Islet precursor cell (in vitro differentiated cells): ENCODE measurements at regions not wholly inside any gene's neighbourhood (a gene's known extent, or its start where the extent isn't known, plus 50 kb on each side); places are given as distances from the start of the nearest gene placed in this dataset.
"Not testable (repeated sequence)": the region's sequence is repeated elsewhere in the genome, so short reads cannot be mapped to it uniquely, and the experiment has no call there.

Source experiments
- DNase-seq: peaks from one replicate; pipeline ENCODE4 v3.0.0-alpha.2; 2018

DNA sequence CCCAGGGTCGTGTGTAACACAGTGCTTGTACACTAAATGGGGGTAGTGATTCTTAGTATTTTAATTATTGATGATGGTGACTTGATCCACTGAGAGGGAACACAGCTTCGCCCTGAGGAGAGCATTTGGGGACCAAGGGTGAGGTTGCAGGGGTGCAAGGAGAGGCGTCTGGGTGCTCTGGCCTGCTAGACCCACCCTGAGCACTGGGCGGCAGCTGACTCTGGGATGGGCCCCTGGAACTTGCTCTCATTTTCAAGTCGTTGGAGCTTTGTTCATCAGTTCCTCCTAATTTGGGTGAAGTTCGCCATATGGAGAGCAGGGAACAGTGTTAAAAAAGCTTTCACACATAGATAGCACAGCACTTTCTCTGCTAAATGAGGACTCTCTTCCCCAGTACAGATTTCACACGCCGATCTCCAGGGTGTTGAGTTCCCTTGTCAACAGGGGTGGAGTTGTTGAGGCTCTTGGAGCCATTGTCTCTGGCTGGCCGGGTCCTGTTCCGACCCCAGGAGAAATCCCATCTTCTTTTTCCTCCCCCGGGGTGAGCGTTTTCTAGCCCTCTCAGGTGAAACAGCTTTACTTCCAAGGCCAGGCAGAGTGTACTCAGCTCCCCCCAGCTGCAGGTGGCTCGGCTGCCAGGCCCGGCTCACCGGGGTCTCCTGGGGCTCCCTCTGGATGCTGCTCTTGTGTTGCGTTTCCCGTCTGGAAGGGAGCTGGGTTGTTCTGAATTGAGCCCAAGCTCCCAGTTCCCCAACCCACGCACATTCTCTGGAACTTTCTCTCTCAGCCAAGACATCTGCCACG is 367.4 kb downstream of the RPS6KC1 start:
- no peak for DNase-seq

GRCh38 chr1:213419401-213420030 is 368.5 kb downstream of the RPS6KC1 start:
- DNase-seq, result no peak

GRCh38 chr1:213421178-213421577 is 370.1 kb downstream of the RPS6KC1 start:
- not testable (repeated sequence) for DNase-seq

GRCh38 chr1:213423041-213423440 is 372.0 kb downstream of the RPS6KC1 start:
- no peak for DNase-seq

- no peak for DNase-seq
Observed at GRCh38 chr1:213423605-213424004, 372.6 kb downstream of the RPS6KC1 start.

DNA sequence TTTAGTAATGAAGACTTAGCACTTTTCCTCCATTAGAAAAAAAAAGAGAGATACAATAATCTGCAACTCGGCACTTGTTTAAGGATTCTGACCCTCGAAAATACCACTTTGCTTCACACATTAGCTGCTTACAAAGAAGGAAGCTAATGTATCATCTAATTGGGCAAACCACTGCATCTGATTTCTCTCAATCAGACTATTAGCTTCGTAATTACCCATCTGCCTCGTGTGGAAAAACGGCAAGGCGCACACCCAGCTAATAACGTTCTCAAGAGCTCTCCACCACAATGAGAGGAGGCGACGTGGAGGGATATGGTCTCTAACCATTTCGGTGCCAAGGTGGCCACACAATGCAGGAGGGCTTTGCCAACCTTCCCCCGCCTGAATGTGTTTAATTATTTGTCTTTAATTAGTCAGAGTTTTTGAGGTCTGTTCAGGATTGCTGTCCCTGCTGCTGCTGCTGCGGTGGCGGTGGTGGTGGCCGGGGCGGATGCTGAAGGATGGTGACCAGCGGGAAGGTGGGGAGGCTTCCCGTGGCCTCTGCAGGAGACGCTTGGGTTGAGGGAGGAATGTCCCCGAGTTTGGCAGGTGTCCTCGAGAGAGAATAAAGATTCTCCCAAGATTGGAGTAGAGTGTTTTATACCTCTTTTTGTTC is 374.5 kb downstream of the RPS6KC1 start:
- DNase-seq, result peak; percentile 24

GRCh38 chr1:213429642-213430041 is 378.6 kb downstream of the RPS6KC1 start:
- DNase-seq, result no peak

DNA sequence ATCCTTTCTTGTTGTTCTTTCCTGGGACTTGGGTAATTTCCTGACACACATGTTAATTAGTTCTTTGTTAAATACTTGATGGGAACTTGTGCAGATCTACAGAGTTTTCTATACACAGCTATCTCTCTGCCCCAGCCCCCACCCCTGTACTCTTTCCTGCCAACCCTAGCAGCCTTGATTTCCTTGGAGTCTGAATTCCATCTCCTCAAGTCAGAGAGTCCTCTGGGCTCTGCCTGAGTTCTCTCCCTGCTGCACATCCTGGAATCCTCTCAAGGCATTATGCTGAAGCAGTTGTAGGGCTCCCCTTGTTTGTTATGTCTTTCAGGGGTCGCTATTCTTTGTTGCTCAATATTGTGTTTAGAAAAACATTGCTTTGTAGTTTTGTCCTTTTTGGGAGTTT is 384.7 kb downstream of the RPS6KC1 start:
- no peak for DNase-seq

- no peak for DNase-seq
Observed at GRCh38 chr1:213438339-213438738, 387.3 kb downstream of the RPS6KC1 start.

DNA sequence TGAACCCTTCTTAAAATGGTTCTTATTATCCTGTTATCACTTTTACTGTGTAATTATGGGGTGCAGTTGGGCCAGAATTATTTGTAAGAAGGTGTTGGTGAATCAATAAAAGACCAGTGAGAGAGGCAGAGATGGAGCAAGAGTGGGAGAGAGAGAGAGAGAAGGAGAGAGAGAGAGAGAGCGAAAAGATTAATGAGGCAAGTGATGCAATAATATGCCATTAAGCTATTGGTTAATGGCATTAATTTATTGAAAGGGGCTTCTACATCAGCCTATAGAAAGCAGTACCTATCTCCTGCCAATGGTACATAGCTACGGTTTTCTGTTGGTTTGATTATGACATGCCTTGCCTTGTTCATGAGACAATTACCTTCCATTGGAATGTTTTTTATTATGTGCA is 388.7 kb downstream of the RPS6KC1 start:
- no peak for DNase-seq

GRCh38 chr1:213440766-213441165 is 389.7 kb downstream of the RPS6KC1 start:
- no peak for DNase-seq

- peak; percentile 87 for DNase-seq
Observed at GRCh38 chr1:213443415-213443814, 392.4 kb downstream of the RPS6KC1 start.

DNA sequence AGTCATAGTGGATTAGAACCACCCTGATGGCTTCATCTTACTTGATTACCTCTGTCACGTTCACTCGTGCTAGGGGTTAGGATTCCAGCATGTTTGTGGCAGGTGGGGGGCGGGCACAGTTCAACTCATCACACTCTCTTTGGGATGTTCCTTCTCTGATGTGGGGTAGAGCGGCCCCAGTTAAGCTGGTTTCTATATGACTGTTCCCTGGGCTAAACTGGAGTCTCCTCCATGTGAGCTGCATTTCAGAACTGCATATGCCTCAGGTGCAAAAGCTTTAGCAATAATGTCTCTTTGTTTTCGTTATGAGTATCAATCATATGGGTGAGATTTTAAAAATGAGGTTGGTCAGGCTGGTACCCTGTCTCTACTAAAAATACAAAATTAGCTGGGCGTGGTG is 393.2 kb downstream of the RPS6KC1 start:
- DNase-seq, result no peak

DNA sequence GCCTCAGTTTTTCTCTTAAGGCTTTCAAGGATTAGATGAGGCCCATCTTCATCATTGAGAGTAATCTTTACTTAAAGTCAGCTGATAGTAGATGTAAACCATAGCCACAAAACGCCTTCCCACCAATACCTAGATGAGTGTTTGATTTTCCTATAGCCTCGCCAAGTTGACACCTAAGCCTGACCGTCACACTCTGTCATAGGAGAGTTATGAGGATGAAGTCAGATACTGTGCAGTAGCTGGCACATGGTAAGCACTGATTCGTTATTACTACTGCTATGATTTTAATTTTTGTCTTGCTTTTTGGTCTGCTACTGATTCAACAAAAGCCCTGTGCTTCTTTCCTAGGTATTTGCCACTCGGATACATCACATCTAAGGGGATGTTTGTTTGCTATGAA is 395.5 kb downstream of the RPS6KC1 start:
- DNase-seq, result no peak

GRCh38 chr1:213448360-213448759 is 397.3 kb downstream of the RPS6KC1 start:
- DNase-seq, result no peak

DNA sequence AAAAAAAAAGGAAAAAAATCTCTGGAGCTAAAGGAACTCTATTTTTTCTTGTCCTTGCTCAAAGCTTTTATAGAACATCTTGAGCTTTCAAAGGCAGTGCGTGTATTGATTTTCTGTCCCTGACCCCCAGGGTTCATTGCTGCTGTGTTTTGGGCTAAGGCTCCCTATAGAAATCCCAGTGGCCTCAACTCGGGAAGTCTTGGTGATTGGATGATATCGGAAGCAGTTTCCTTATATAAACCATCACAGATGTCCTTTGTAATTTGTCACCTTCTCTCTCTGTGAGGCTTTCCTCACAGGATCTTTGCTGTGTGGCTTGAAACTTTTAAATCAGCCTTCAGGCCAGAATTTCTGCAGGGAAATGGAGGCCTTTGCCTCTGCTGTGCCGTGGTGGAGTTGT is 397.7 kb downstream of the RPS6KC1 start:
- DNase-seq, result no peak

GRCh38 chr1:213452501-213452900 is 401.5 kb downstream of the RPS6KC1 start:
- no peak for DNase-seq

- no peak for DNase-seq
Observed at GRCh38 chr1:213457186-213457585, 406.1 kb downstream of the RPS6KC1 start.

GRCh38 chr1:213457733-213458132 is 406.7 kb downstream of the RPS6KC1 start:
- no peak for DNase-seq

DNA sequence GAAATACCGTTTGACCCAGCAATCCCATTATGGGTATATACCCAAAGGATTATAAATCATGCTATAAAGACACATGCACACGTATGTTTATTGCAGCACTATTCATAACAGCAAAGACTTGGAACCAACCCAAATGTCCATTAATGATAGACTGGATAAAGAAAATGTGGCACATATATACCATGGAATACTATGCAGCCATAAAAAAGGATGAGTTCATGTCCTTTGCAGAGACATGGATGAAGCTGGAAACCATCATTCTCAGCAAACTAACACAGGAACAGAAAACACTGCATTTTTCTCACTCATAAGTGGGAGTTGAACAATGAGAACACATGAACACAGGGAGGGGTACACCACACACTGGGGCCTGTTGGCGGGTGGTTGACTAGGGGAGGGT is 411.3 kb downstream of the RPS6KC1 start:
- DNase-seq, result not testable (repeated sequence)

GRCh38 chr1:213464786-213465460 is 413.9 kb downstream of the RPS6KC1 start:
- DNase-seq, result peak; percentile 64

GRCh38 chr1:213466541-213466940 is 415.5 kb downstream of the RPS6KC1 start:
- no peak for DNase-seq

DNA sequence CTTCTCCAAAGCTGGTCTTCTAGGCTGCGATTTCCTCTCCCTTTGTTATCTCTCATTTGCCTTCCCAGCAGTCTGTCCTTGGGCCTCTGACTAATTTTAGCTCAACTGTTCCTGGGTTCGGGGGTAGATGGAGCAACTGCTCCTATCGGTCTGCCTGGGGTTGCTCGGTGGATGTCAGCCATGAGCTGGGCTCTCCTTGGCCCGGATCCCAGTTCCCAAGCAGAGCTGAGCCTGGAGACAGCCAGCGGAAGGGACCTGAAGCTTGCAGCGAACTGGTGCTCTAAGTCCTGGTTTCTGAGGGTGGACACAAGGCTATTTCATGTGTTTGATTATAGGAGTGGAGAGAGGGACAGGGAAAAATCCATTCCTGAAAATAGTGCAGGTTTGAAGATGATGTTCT is 423.0 kb downstream of the RPS6KC1 start:
- no peak for DNase-seq

DNA sequence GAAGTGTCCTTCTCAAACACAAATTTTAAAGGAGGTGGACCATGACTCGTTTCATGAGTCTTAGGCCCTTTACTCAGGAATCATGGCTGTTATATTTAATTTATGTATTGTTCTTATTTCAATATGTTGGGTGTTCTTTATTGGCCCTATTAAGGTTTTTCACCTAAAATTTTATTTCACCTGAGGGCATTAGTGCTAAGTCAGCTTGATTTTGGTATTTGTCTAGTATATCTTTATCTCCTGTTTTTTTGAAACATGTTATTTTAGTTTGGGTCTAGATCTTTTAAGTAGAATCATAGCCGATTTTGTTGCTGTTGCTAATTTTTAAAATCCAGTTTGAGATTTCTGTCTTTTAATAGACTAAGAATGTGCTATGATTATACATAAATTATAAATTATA is 430.4 kb downstream of the RPS6KC1 start:
- no peak for DNase-seq
